ENCODE measurements at regions not wholly inside any gene's neighbourhood (a gene's known extent, or its start where the extent isn't known, plus 50 kb on each side); places are given as distances from the start of the nearest gene placed in this dataset.

- no peak overlapping the region for H3K27ac ChIP-seq (ENCODE audit: insufficient read depth in 1 of 2, low read depth in 1 of 2, low read length in 2 of 2, poor library complexity in 1 of 2, severe bottlenecking in 2 of 2)
- H3K4me3 ChIP-seq (ENCODE audit: control insufficient read depth in 1 of 7, extremely low read depth in 1 of 7, insufficient read depth in 4 of 7, low read depth in 2 of 7, low read length in 6 of 7): no peak overlapping the region
- no peak for DNase-seq
- ChIA-PET CTCF (no interaction called here), POLR2A (no interaction called here)
- peaks cover 0 to 7% (median 4%) of the 10 kb centered on the region in 5 experiments for H3K27me3 ChIP-seq (replicated peaks in 2 of 5; ENCODE audit: control insufficient read depth in 4 of 5, insufficient read depth in 5 of 5, low read length in 4 of 5)
- 91% methylated on average over 12 of the region's 16 CpGs for WGBS (ENCODE audit: insufficient coverage)
- no peaks in the 10 kb centered on the region for H3K36me3 ChIP-seq (ENCODE audit: control insufficient read depth in 4 of 4, insufficient read depth in 4 of 4, low read length in 3 of 4)
- H3K9me3 ChIP-seq (ENCODE audit: control extremely low read depth in 1 of 5, control insufficient read depth in 4 of 5, insufficient read depth in 2 of 5, low read depth in 1 of 5, low read length in 4 of 5): peaks cover 0 to 8% (median 3%) of the 10 kb centered on the region in 5 experiments
- H3K4me1 ChIP-seq (ENCODE audit: control extremely low read depth in 1 of 4, control insufficient read depth in 4 of 4, insufficient read depth in 4 of 4, low read length in 3 of 4): no peaks in the 10 kb centered on the region
Observed at GRCh38 chr13:111005808-111006505, 91.1 kb upstream of the ANKRD10 start.

- CTCF ChIA-PET: no interaction called here
- Histone ChIP-seq H3K27ac (ENCODE audit: insufficient read depth in 1 of 2, low read depth in 1 of 2, low read length in 2 of 2, poor library complexity in 1 of 2, severe bottlenecking in 2 of 2) (no peak overlapping the region), H3K4me1 (ENCODE audit: control extremely low read depth in 1 of 4, control insufficient read depth in 4 of 4, insufficient read depth in 4 of 4, low read length in 3 of 4) (no peaks in the 10 kb centered on the region), H3K4me3 (ENCODE audit: control insufficient read depth in 1 of 7, extremely low read depth in 1 of 7, insufficient read depth in 4 of 7, low read depth in 2 of 7, low read length in 6 of 7) (no peak overlapping the region), H3K36me3 (ENCODE audit: control insufficient read depth in 4 of 4, insufficient read depth in 4 of 4, low read length in 3 of 4) (no peaks in the 10 kb centered on the region), H3K27me3 (replicated peaks in 2 of 5; ENCODE audit: control insufficient read depth in 4 of 5, insufficient read depth in 5 of 5, low read length in 4 of 5) (peaks cover 0 to 7% (median 2%) of the 10 kb centered on the region in 5 experiments), H3K9me3 (ENCODE audit: control extremely low read depth in 1 of 5, control insufficient read depth in 4 of 5, insufficient read depth in 2 of 5, low read depth in 1 of 5, low read length in 4 of 5) (peaks cover 0 to 8% (median 2%) of the 10 kb centered on the region in 5 experiments)
- DNase-seq: no peak
- POLR2A ChIA-PET: no interaction called here
- 88% methylated on average over 4 of the region's 6 CpGs for WGBS (ENCODE audit: insufficient coverage)
Observed at GRCh38 chr13:111005364-111005763, 90.5 kb upstream of the ANKRD10 start.

GRCh38 chr13:111004444-111004843 lies 89.6 kb upstream of the ANKRD10 start:
- Histone ChIP-seq H3K27me3 (replicated peaks in 2 of 5; ENCODE audit: control insufficient read depth in 4 of 5, insufficient read depth in 5 of 5, low read length in 4 of 5) (peaks cover 0 to 7% (median 2%) of the 10 kb centered on the region in 5 experiments), H3K9me3 (ENCODE audit: control extremely low read depth in 1 of 5, control insufficient read depth in 4 of 5, insufficient read depth in 2 of 5, low read depth in 1 of 5, low read length in 4 of 5) (peaks cover 0 to 8% (median 4%) of the 10 kb centered on the region in 5 experiments), H3K4me3 (ENCODE audit: control insufficient read depth in 1 of 7, extremely low read depth in 1 of 7, insufficient read depth in 4 of 7, low read depth in 2 of 7, low read length in 6 of 7) (no peak overlapping the region), H3K4me1 (ENCODE audit: control extremely low read depth in 1 of 4, control insufficient read depth in 4 of 4, insufficient read depth in 4 of 4, low read length in 3 of 4) (no peaks in the 10 kb centered on the region), H3K27ac (ENCODE audit: insufficient read depth in 1 of 2, low read depth in 1 of 2, low read length in 2 of 2, poor library complexity in 1 of 2, severe bottlenecking in 2 of 2) (no peak overlapping the region), H3K36me3 (ENCODE audit: control insufficient read depth in 4 of 4, insufficient read depth in 4 of 4, low read length in 3 of 4) (no peaks in the 10 kb centered on the region)
- POLR2A ChIA-PET: no interaction called here
- DNase-seq: no peak
- CTCF ChIA-PET: no interaction called here
- 95% methylated on average over 5 of the region's 6 CpGs for WGBS (ENCODE audit: insufficient coverage)

GRCh38 chr13:111001636-111002035 lies 86.8 kb upstream of the ANKRD10 start:
- 100% methylated on average over 2 of the region's 2 CpGs for WGBS (ENCODE audit: insufficient coverage)
- Histone ChIP-seq H3K27ac (ENCODE audit: insufficient read depth in 1 of 2, low read depth in 1 of 2, low read length in 2 of 2, poor library complexity in 1 of 2, severe bottlenecking in 2 of 2) (no peak overlapping the region), H3K36me3 (ENCODE audit: control insufficient read depth in 4 of 4, insufficient read depth in 4 of 4, low read length in 3 of 4) (no peaks in the 10 kb centered on the region), H3K4me3 (ENCODE audit: control insufficient read depth in 1 of 7, extremely low read depth in 1 of 7, insufficient read depth in 4 of 7, low read depth in 2 of 7, low read length in 6 of 7) (no peak overlapping the region), H3K27me3 (replicated peaks in 2 of 5; ENCODE audit: control insufficient read depth in 4 of 5, insufficient read depth in 5 of 5, low read length in 4 of 5) (peaks cover 2 to 9% (median 2%) of the 10 kb centered on the region in 5 experiments), H3K4me1 (ENCODE audit: control extremely low read depth in 1 of 4, control insufficient read depth in 4 of 4, insufficient read depth in 4 of 4, low read length in 3 of 4) (no peaks in the 10 kb centered on the region), H3K9me3 (ENCODE audit: control extremely low read depth in 1 of 5, control insufficient read depth in 4 of 5, insufficient read depth in 2 of 5, low read depth in 1 of 5, low read length in 4 of 5) (peaks cover 0 to 3% (median 0%) of the 10 kb centered on the region in 5 experiments)
- ChIA-PET POLR2A (no interaction called here), CTCF (no interaction called here)
- no peak for DNase-seq

- ChIA-PET POLR2A (no interaction called here), CTCF (no interaction called here)
- H3K9me3 ChIP-seq (ENCODE audit: control extremely low read depth in 1 of 5, control insufficient read depth in 4 of 5, insufficient read depth in 2 of 5, low read depth in 1 of 5, low read length in 4 of 5): no peaks in the 10 kb centered on the region
- no peak overlapping the region for H3K27ac ChIP-seq (ENCODE audit: insufficient read depth in 1 of 2, low read depth in 1 of 2, low read length in 2 of 2, poor library complexity in 1 of 2, severe bottlenecking in 2 of 2)
- DNase-seq: no peak
- no peaks in the 10 kb centered on the region for H3K4me1 ChIP-seq (ENCODE audit: control extremely low read depth in 1 of 4, control insufficient read depth in 4 of 4, insufficient read depth in 4 of 4, low read length in 3 of 4)
- no peak overlapping the region for H3K4me3 ChIP-seq (ENCODE audit: control insufficient read depth in 1 of 7, extremely low read depth in 1 of 7, insufficient read depth in 4 of 7, low read depth in 2 of 7, low read length in 6 of 7)
- WGBS (ENCODE audit: insufficient coverage): 93% methylated on average over 3 of the region's 5 CpGs
- H3K27me3 ChIP-seq (replicated peaks in 2 of 5; ENCODE audit: control insufficient read depth in 4 of 5, insufficient read depth in 5 of 5, low read length in 4 of 5): peaks cover 0 to 5% (median 1%) of the 10 kb centered on the region in 5 experiments
- H3K36me3 ChIP-seq (ENCODE audit: control insufficient read depth in 4 of 4, insufficient read depth in 4 of 4, low read length in 3 of 4): no peaks in the 10 kb centered on the region
Observed at GRCh38 chr13:110993788-110994187, 78.9 kb upstream of the ANKRD10 start.

- no peak overlapping the region for H3K4me3 ChIP-seq (ENCODE audit: control insufficient read depth in 1 of 7, extremely low read depth in 1 of 7, insufficient read depth in 4 of 7, low read depth in 2 of 7, low read length in 6 of 7)
- no peak for DNase-seq
- H3K36me3 ChIP-seq (ENCODE audit: control insufficient read depth in 4 of 4, insufficient read depth in 4 of 4, low read length in 3 of 4): no peaks in the 10 kb centered on the region
- peaks cover 0 to 10% (median 1%) of the 10 kb centered on the region in 5 experiments for H3K27me3 ChIP-seq (replicated peaks in 2 of 5; ENCODE audit: control insufficient read depth in 4 of 5, insufficient read depth in 5 of 5, low read length in 4 of 5)
- CTCF ChIA-PET: no interaction called here
- 93% methylated on average over 20 of the region's 21 CpGs for WGBS (ENCODE audit: insufficient coverage)
- peaks cover 0 to 3% (median 0%) of the 10 kb centered on the region in 5 experiments for H3K9me3 ChIP-seq (ENCODE audit: control extremely low read depth in 1 of 5, control insufficient read depth in 4 of 5, insufficient read depth in 2 of 5, low read depth in 1 of 5, low read length in 4 of 5)
- H3K27ac ChIP-seq (ENCODE audit: insufficient read depth in 1 of 2, low read depth in 1 of 2, low read length in 2 of 2, poor library complexity in 1 of 2, severe bottlenecking in 2 of 2): no peak overlapping the region
- no peaks in the 10 kb centered on the region for H3K4me1 ChIP-seq (ENCODE audit: control extremely low read depth in 1 of 4, control insufficient read depth in 4 of 4, insufficient read depth in 4 of 4, low read length in 3 of 4)
- POLR2A ChIA-PET: no interaction called here
Observed at GRCh38 chr13:110991991-110992508, 77.2 kb upstream of the ANKRD10 start.

GRCh38 chr13:110989331-110989730 lies 74.5 kb upstream of the ANKRD10 start:
- 100% methylated on average over 2 of the region's 5 CpGs for WGBS (ENCODE audit: insufficient coverage)
- H3K4me3 ChIP-seq (ENCODE audit: control insufficient read depth in 1 of 7, extremely low read depth in 1 of 7, insufficient read depth in 4 of 7, low read depth in 2 of 7, low read length in 6 of 7): no peak overlapping the region
- POLR2A ChIA-PET: no interaction called here
- H3K36me3 ChIP-seq (ENCODE audit: control insufficient read depth in 4 of 4, insufficient read depth in 4 of 4, low read length in 3 of 4): no peaks in the 10 kb centered on the region
- no peaks in the 10 kb centered on the region for H3K4me1 ChIP-seq (ENCODE audit: control extremely low read depth in 1 of 4, control insufficient read depth in 4 of 4, insufficient read depth in 4 of 4, low read length in 3 of 4)
- no peak overlapping the region for H3K27ac ChIP-seq (ENCODE audit: insufficient read depth in 1 of 2, low read depth in 1 of 2, low read length in 2 of 2, poor library complexity in 1 of 2, severe bottlenecking in 2 of 2)
- DNase-seq: no peak
- CTCF ChIA-PET: no interaction called here
- H3K27me3 ChIP-seq (replicated peaks in 2 of 5; ENCODE audit: control insufficient read depth in 4 of 5, insufficient read depth in 5 of 5, low read length in 4 of 5): peaks cover 0 to 22% (median 3%) of the 10 kb centered on the region in 5 experiments
- peaks cover 0 to 3% (median 0%) of the 10 kb centered on the region in 5 experiments for H3K9me3 ChIP-seq (ENCODE audit: control extremely low read depth in 1 of 5, control insufficient read depth in 4 of 5, insufficient read depth in 2 of 5, low read depth in 1 of 5, low read length in 4 of 5)
